Mesenchymal stem cell (in vitro differentiated cells and primary cell): ENCODE measurements at regions not wholly inside any gene's neighbourhood (a gene's known extent, or its start where the extent isn't known, plus 50 kb on each side); places are given as distances from the start of the nearest gene placed in this dataset.

Experiments used
- DNase-seq: peaks from one replicate; pipeline ENCODE4 v3.0.0-alpha.2; 2013
- H2AFZ ChIP-seq: one replicate; pipeline ENCODE4 v1.6.1; 2013; ENCODE audit warnings: low read depth, mild to moderate bottlenecking, control low read depth, inconsistent platforms, low read length, moderate library complexity
- H2AK5ac ChIP-seq: 2 replicates; pipeline ENCODE4 v1.6.1; 2013; ENCODE audit warnings: low read length, moderate library complexity, mild to moderate bottlenecking, inconsistent platforms; ENCODE audit not compliant: severe bottlenecking
- H2BK120ac ChIP-seq: one replicate; pipeline ENCODE4 v1.6.1; 2013; ENCODE audit warnings: low read depth, mild to moderate bottlenecking, inconsistent platforms, low read length, moderate library complexity
- H2BK12ac ChIP-seq, 2 experiments: one replicate each; pipeline ENCODE4 v1.6.1; 2013; ENCODE audit warnings: inconsistent platforms in 2 of 2, low read length in 2 of 2, mild to moderate bottlenecking in 2 of 2, moderate library complexity in 2 of 2, control low read depth in 1 of 2
- H2BK15ac ChIP-seq: one replicate; pipeline ENCODE4 v1.6.1; 2013; ENCODE audit warnings: mild to moderate bottlenecking, low read depth, inconsistent platforms; ENCODE audit not compliant: poor library complexity, severe bottlenecking
- H2BK5ac ChIP-seq: 2 replicates; pipeline ENCODE4 v1.6.1; 2013; ENCODE audit warnings: low read depth, mild to moderate bottlenecking, low read length, control low read depth, inconsistent platforms; ENCODE audit not compliant: poor library complexity, severe bottlenecking
- H3K14ac ChIP-seq, 2 experiments: one replicate each; pipeline ENCODE4 v1.6.1; 2013; ENCODE audit warnings: inconsistent platforms in 2 of 2, low read length in 2 of 2, control low read depth in 1 of 2, mild to moderate bottlenecking in 1 of 2, moderate library complexity in 1 of 2
- H3K18ac ChIP-seq, 2 experiments: one replicate each; pipeline ENCODE4 v1.6.1; 2013; ENCODE audit warnings: inconsistent platforms in 2 of 2, low read length in 2 of 2, control low read depth in 1 of 2, low read depth in 1 of 2, mild to moderate bottlenecking in 1 of 2
- H3K23ac ChIP-seq, 2 experiments: one replicate each; pipeline ENCODE4 v1.6.1; 2013; ENCODE audit warnings: inconsistent platforms in 2 of 2, low read length in 2 of 2, mild to moderate bottlenecking in 2 of 2, moderate library complexity in 2 of 2, control low read depth in 1 of 2
- H3K27ac ChIP-seq: 2 replicates; pipeline ENCODE4 v1.5.1; 2013; ENCODE audit warnings: mild to moderate bottlenecking, moderate library complexity, low read length, control low read depth, inconsistent platforms; ENCODE audit not compliant: poor library complexity, severe bottlenecking
- H3K27me3 ChIP-seq, 2 experiments: 2 replicates each; pipeline versions ENCODE4 v1.6.1 to v1.7.0; 2013; ENCODE audit warnings: low read length in 2 of 2, mild to moderate bottlenecking in 2 of 2, moderate library complexity in 2 of 2, control low read depth in 1 of 2, inconsistent platforms in 1 of 2; ENCODE audit not compliant: control insufficient read depth in 1 of 2, insufficient read depth in 1 of 2
- H3K36me3 ChIP-seq, 2 experiments: 2 replicates each; pipeline versions ENCODE4 v1.6.1 to v1.7.0; 2013; ENCODE audit warnings: low read length in 2 of 2, control low read depth in 1 of 2, inconsistent platforms in 1 of 2, low read depth in 1 of 2, mild to moderate bottlenecking in 1 of 2; ENCODE audit not compliant: insufficient read depth in 2 of 2, control insufficient read depth in 1 of 2
- H3K4ac ChIP-seq, 2 experiments: one replicate each; pipeline ENCODE4 v1.6.1; 2013; ENCODE audit warnings: inconsistent platforms in 2 of 2, low read length in 2 of 2, mild to moderate bottlenecking in 2 of 2, moderate library complexity in 2 of 2, control low read depth in 1 of 2, low read depth in 1 of 2
- H3K4me1 ChIP-seq: 2 replicates; pipeline ENCODE4 v1.6.1; 2013; ENCODE audit warnings: low read depth, low read length, control low read depth; ENCODE audit not compliant: control insufficient read depth, insufficient read depth
- H3K4me2 ChIP-seq: 2 replicates; pipeline ENCODE4 v1.6.1; 2013; ENCODE audit warnings: low read length, mild to moderate bottlenecking, inconsistent platforms; ENCODE audit not compliant: poor library complexity, severe bottlenecking
- H3K4me3 ChIP-seq, 2 experiments: 2 replicates each; pipeline versions ENCODE4 v1.5.1 to v1.7.0; 2013; ENCODE audit warnings: low read length in 2 of 2, mild to moderate bottlenecking in 2 of 2, control low read depth in 1 of 2, low read depth in 1 of 2; ENCODE audit not compliant: insufficient read depth in 1 of 2
- H3K79me1 ChIP-seq: replicated peaks from 2 replicates; pipeline ENCODE4 v1.6.1; 2013; ENCODE audit warnings: mild to moderate bottlenecking, control low read depth, low read length, inconsistent platforms; ENCODE audit not compliant: poor library complexity, severe bottlenecking
- H3K9ac ChIP-seq: 2 replicates; pipeline ENCODE4 v1.7.0; 2013; ENCODE audit warnings: mild to moderate bottlenecking, low read length, moderate library complexity
- H3K9me3 ChIP-seq: 2 replicates; pipeline ENCODE4 v1.7.0; 2013; ENCODE audit warnings: mild to moderate bottlenecking, low read length; ENCODE audit not compliant: control insufficient read depth
- H4K8ac ChIP-seq: one replicate; pipeline ENCODE4 v1.6.1; 2013; ENCODE audit warnings: inconsistent platforms, mild to moderate bottlenecking, low read length, moderate library complexity
- H4K91ac ChIP-seq: one replicate; pipeline ENCODE4 v1.6.1; 2013; ENCODE audit warnings: mild to moderate bottlenecking, low read length, inconsistent platforms
- WGBS: methylation state at CpG from one replicate; pipeline ENCODE4 v1.1.7; 2013; ENCODE audit warnings: mixed read lengths; 5-methylcytosine and 5-hydroxymethylcytosine counted together

DNA sequence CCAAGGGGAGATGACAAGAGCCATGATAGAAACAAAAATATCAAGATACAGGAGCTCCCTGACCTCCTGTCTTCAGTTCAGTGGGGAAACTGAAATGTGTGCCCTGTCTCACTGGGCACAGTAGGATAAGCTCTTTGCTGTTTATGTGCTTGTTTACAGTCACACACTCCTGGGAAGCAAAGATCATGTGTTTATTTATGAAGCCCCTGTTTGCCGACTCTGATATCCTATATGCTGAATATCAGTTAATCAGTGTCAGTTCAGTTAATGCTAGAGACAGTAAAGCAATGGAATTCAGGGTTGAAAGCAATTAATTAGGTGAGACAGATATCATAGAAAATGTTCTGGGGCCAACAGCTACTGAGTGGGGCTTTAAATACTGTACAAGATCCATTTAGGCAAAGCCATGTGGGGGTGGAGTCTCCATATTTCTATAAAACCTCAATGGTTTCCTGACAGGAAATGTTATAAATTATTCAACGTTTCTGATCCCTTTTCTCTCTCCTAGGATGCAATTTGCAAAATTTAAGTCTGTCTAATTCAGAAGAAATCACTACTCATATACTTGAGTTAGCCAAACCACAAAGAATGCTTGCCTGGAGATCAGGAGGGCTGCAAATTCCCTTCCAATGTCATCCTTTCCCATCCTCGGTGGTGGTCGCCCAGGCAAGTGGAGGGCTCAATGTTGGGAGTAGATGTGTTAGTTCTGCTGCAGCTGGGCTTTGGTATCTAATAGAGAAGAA lies 551.3 kb downstream of the CMPK2 start:
- no peaks in the 10 kb centered on the region for H3K27me3 ChIP-seq

DNA sequence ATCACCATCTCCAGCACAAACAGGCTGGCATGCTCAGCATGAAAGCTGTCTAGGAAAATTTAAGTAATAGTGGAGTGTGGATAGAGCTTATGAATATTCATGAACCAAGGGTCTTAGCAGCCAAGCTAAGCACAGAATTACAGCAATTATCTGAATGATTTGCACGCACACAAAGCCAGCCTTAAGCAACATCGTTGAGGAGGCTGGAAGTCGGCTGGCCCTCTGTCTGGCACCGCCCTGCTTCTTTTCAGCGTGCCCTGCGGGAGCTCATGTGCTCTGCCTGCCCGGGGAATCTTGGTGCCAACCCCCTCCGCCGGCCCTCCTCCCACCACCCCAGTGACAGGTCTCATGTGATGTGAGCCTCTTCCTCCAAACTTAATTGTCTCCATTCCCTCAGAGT lies 540.1 kb downstream of the CMPK2 start:
- Histone ChIP-seq H3K18ac (no peak overlapping the region), H2BK120ac (no peak overlapping the region), H3K27me3 (no peaks in the 10 kb centered on the region), H3K4ac (no peak overlapping the region), H2BK5ac (no peak overlapping the region), H3K23ac (no peak overlapping the region), H3K36me3 (no peaks in the 10 kb centered on the region), H3K4me1 (no peaks in the 10 kb centered on the region), H3K9me3 (peaks cover 4% of the 10 kb centered on the region), H2BK15ac (no peak overlapping the region), H4K8ac (no peak overlapping the region), H2AFZ (no peak overlapping the region), H2BK12ac (no peak overlapping the region), H3K9ac (no peak overlapping the region), H3K27ac (no peak overlapping the region), H3K4me3 (no peak overlapping the region), H3K79me1 (no peaks in the 10 kb centered on the region), H2AK5ac (no peak overlapping the region), H4K91ac (no peak overlapping the region), H3K14ac (no peak overlapping the region), H3K4me2 (no peak overlapping the region)
- DNase-seq = no peak
- WGBS = 59% methylated on average over 9 of the region's 9 CpGs

More for the DNA sequence above, 551.3 kb downstream of the CMPK2 start:
- Histone ChIP-seq H3K79me1 (no peaks in the 10 kb centered on the region), H4K91ac (no peak overlapping the region), H3K9me3 (no peaks in the 10 kb centered on the region), H3K9ac (no peak overlapping the region), H3K4me1 (no peaks in the 10 kb centered on the region), H2BK15ac (no peak overlapping the region), H3K23ac (no peak overlapping the region), H3K4me3 (no peak overlapping the region), H2BK5ac (no peak overlapping the region), H3K4me2 (no peak overlapping the region), H2AFZ (no peak overlapping the region), H3K4ac (no peak overlapping the region), H2BK12ac (no peak overlapping the region), H3K14ac (no peak overlapping the region), H2AK5ac (no peak overlapping the region), H4K8ac (no peak overlapping the region), H3K36me3 (no peaks in the 10 kb centered on the region), H3K27ac (no peak overlapping the region), H3K18ac (no peak overlapping the region), H2BK120ac (no peak overlapping the region)
- DNase-seq = no peak
- 70% methylated on average over 2 of the region's 4 CpGs for WGBS

DNA sequence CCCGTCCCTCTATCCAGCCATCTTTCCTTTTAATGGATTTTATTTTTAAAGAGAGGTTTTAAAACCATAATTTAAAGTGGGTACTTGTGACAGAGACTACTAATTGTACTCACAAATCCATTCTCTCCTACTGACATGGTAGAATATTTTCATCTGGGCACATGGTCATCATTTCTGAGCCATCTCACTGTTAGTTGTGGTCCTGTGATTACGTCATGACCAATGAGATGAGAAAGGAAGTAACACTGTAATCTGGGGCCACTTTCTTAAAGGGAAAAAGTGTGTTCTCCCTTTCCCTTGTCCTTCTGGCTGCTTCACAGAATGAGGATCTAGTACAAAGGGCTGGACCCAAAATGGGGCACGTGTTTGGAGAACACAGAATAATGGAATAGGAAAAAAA lies 538.7 kb downstream of the CMPK2 start:
- H4K8ac ChIP-seq = no peak overlapping the region
- no peak overlapping the region for H3K9ac ChIP-seq
- no peak overlapping the region for H2AFZ ChIP-seq
- no peaks in the 10 kb centered on the region for H3K79me1 ChIP-seq
- H3K4me1 ChIP-seq = no peaks in the 10 kb centered on the region
- H4K91ac ChIP-seq = no peak overlapping the region
- no peak overlapping the region for H3K27ac ChIP-seq
- H2BK12ac ChIP-seq = no peak overlapping the region
- H3K36me3 ChIP-seq = no peaks in the 10 kb centered on the region
- H3K14ac ChIP-seq = no peak overlapping the region
- no peak overlapping the region for H2BK15ac ChIP-seq
- no peaks in the 10 kb centered on the region for H3K27me3 ChIP-seq
- H2AK5ac ChIP-seq = no peak overlapping the region
- H3K9me3 ChIP-seq = peaks cover 4% of the 10 kb centered on the region
- no peak overlapping the region for H3K4me3 ChIP-seq
- H3K4ac ChIP-seq = no peak overlapping the region
- no peak overlapping the region for H2BK5ac ChIP-seq
- no peak overlapping the region for H3K23ac ChIP-seq
- no peak overlapping the region for H3K18ac ChIP-seq
- DNase-seq = no peak
- no peak overlapping the region for H3K4me2 ChIP-seq
- no peak overlapping the region for H2BK120ac ChIP-seq
- 72% methylated on average over 2 of the region's 3 CpGs for WGBS

DNA sequence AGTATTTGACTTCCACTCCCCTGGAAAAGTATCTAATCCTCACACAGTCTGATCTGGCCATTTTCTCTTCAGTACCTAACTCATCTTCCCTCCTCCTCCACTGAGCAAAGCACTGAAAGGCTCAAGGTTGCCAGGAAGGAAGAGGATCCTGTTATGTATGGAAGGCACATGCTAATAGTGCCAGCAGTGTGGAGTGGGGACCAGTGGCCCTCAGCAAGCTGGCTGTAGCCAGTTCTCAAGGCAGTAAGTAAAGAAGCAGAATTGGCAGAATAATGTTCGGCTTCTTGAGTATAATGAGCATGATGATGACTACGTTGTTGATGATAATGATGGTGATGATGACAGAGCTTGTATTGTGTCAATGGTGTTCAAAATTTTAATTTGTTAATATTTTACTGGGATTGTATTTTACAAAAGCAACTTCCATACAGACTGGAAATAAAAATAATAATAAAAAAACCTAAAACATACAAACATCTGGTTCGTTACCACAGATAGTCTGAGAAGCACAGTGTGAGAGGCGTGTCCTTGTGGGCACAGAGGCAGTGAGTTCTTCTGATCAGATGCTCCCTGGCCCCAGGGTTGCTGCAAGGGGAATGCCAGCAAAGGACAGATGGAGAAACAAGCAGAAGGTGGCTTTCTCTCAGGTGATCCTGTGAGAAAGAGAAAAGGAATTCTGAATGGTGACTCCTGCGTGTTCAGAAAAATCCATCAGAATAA lies 528.8 kb downstream of the CMPK2 start:
- no peaks in the 10 kb centered on the region for H3K27me3 ChIP-seq
- no peak overlapping the region for H3K4me3 ChIP-seq
- no peak for DNase-seq
- no peak overlapping the region for H4K91ac ChIP-seq
- H2BK15ac ChIP-seq = no peak overlapping the region
- no peak overlapping the region for H2BK12ac ChIP-seq
- H3K14ac ChIP-seq = no peak overlapping the region
- H2BK5ac ChIP-seq = no peak overlapping the region
- H3K9me3 ChIP-seq = peaks cover 3% of the 10 kb centered on the region
- H3K27ac ChIP-seq = no peak overlapping the region
- no peaks in the 10 kb centered on the region for H3K36me3 ChIP-seq
- H2AFZ ChIP-seq = no peak overlapping the region
- no peak overlapping the region for H3K9ac ChIP-seq
- H4K8ac ChIP-seq = no peak overlapping the region
- H3K4ac ChIP-seq = no peak overlapping the region
- no peaks in the 10 kb centered on the region for H3K79me1 ChIP-seq
- 89% methylated on average over 5 of the region's 5 CpGs for WGBS
- H2AK5ac ChIP-seq = no peak overlapping the region
- no peak overlapping the region for H3K18ac ChIP-seq
- H3K23ac ChIP-seq = no peak overlapping the region
- H2BK120ac ChIP-seq = no peak overlapping the region
- H3K4me1 ChIP-seq = no peaks in the 10 kb centered on the region
- H3K4me2 ChIP-seq = no peak overlapping the region
